Memory B cell (primary cell): ENCODE measurements at regions not wholly inside any gene's neighbourhood (a gene's known extent, or its start where the extent isn't known, plus 50 kb on each side); places are given as distances from the start of the nearest gene placed in this dataset.

Source experiments
- ATAC-seq: fragments of 150-1000 bp; cut with Tn5 transposase; 2 replicates; pipeline ENCODE4 v1.10.0; 2021; ENCODE audit warnings: low read depth, mild to moderate bottlenecking, moderate library complexity
- DNase-seq, 2 donors: peaks; one replicate each; pipeline ENCODE4 v3.0.0; 2022; ENCODE audit warnings: low spot score in 2 of 2
- H3K27ac Mint-ChIP-seq: one replicate; pipeline ENCODE4 v1.8.0; 2022; ENCODE audit warnings: mild to moderate bottlenecking, moderate library complexity, mixed read lengths
- H3K27me3 Mint-ChIP-seq: one replicate; pipeline ENCODE4 v1.8.0; 2022; ENCODE audit warnings: mixed read lengths
- H3K36me3 Mint-ChIP-seq: one replicate; pipeline ENCODE4 v1.8.0; 2022; ENCODE audit warnings: mild to moderate bottlenecking, mixed read lengths
- H3K4me1 Mint-ChIP-seq: one replicate; pipeline ENCODE4 v1.8.0; 2022; ENCODE audit warnings: mixed read lengths
- H3K4me3 Mint-ChIP-seq: one replicate; pipeline ENCODE4 v1.8.0; 2022; ENCODE audit warnings: mild to moderate bottlenecking, moderate library complexity, mixed read lengths
- H3K9me3 Mint-ChIP-seq: one replicate; pipeline ENCODE4 v1.8.0; 2022; ENCODE audit warnings: mixed read lengths

GRCh38 chr2:120419955-120420354 lies 74.0 kb downstream of the INHBB start:
- DNase-seq = no peak
- Mint-ChIP-seq H3K27ac (no peak overlapping the region), H3K4me3 (no peak overlapping the region), H3K9me3 (no peaks in the 10 kb centered on the region), H3K4me1 (no peaks in the 10 kb centered on the region), H3K27me3 (peaks cover 23% of the 10 kb centered on the region), H3K36me3 (no peaks in the 10 kb centered on the region)
- ATAC-seq = no peak

- H3K36me3 Mint-ChIP-seq = no peaks in the 10 kb centered on the region
- H3K9me3 Mint-ChIP-seq = no peaks in the 10 kb centered on the region
- DNase-seq = no peak
- H3K27ac Mint-ChIP-seq = no peak overlapping the region
- no peaks in the 10 kb centered on the region for H3K4me1 Mint-ChIP-seq
- H3K4me3 Mint-ChIP-seq = no peak overlapping the region
- peaks cover 21% of the 10 kb centered on the region for H3K27me3 Mint-ChIP-seq
- no peak for ATAC-seq
These were observed 75.3 kb downstream of the INHBB start for GRCh38 chr2:120421126-120421829.

- DNase-seq = no peak
- no peaks in the 10 kb centered on the region for H3K36me3 Mint-ChIP-seq
- no peaks in the 10 kb centered on the region for H3K4me1 Mint-ChIP-seq
- H3K27me3 Mint-ChIP-seq = peaks cover 21% of the 10 kb centered on the region
- H3K9me3 Mint-ChIP-seq = no peaks in the 10 kb centered on the region
- ATAC-seq = no peak
- H3K4me3 Mint-ChIP-seq = no peak overlapping the region
- no peak overlapping the region for H3K27ac Mint-ChIP-seq
These were observed 75.9 kb downstream of the INHBB start for GRCh38 chr2:120421830-120422175.

GRCh38 chr2:120422465-120423160 lies 76.7 kb downstream of the INHBB start:
- H3K36me3 Mint-ChIP-seq = no peaks in the 10 kb centered on the region
- no peaks in the 10 kb centered on the region for H3K4me1 Mint-ChIP-seq
- peaks cover 21% of the 10 kb centered on the region for H3K27me3 Mint-ChIP-seq
- H3K9me3 Mint-ChIP-seq = no peaks in the 10 kb centered on the region
- H3K27ac Mint-ChIP-seq = no peak overlapping the region
- DNase-seq (no peak), ATAC-seq (no peak)
- H3K4me3 Mint-ChIP-seq = no peak overlapping the region

GRCh38 chr2:120423167-120423943 lies 77.4 kb downstream of the INHBB start:
- H3K4me1 Mint-ChIP-seq = no peaks in the 10 kb centered on the region
- H3K36me3 Mint-ChIP-seq = no peaks in the 10 kb centered on the region
- H3K4me3 Mint-ChIP-seq = no peak overlapping the region
- H3K9me3 Mint-ChIP-seq = no peaks in the 10 kb centered on the region
- no peak overlapping the region for H3K27ac Mint-ChIP-seq
- no peak for ATAC-seq
- H3K27me3 Mint-ChIP-seq = peaks cover 20% of the 10 kb centered on the region
- DNase-seq = no peak

GRCh38 chr2:120424274-120424796 lies 78.4 kb downstream of the INHBB start:
- Mint-ChIP-seq H3K9me3 (no peaks in the 10 kb centered on the region), H3K27me3 (peaks cover 19% of the 10 kb centered on the region), H3K4me1 (no peaks in the 10 kb centered on the region), H3K36me3 (no peaks in the 10 kb centered on the region), H3K27ac (no peak overlapping the region), H3K4me3 (no peak overlapping the region)
- ATAC-seq = no peak
- no peak for DNase-seq

- no peaks in the 10 kb centered on the region for H3K36me3 Mint-ChIP-seq
- peaks cover 16% of the 10 kb centered on the region for H3K27me3 Mint-ChIP-seq
- H3K9me3 Mint-ChIP-seq = no peaks in the 10 kb centered on the region
- ATAC-seq (no peak), DNase-seq (no peak)
- no peak overlapping the region for H3K27ac Mint-ChIP-seq
- H3K4me3 Mint-ChIP-seq = no peak overlapping the region
- no peaks in the 10 kb centered on the region for H3K4me1 Mint-ChIP-seq
These were observed 79.1 kb downstream of the INHBB start for GRCh38 chr2:120425014-120425413.

GRCh38 chr2:120428748-120429147 lies 82.8 kb downstream of the INHBB start:
- Mint-ChIP-seq H3K4me1 (no peaks in the 10 kb centered on the region), H3K9me3 (no peaks in the 10 kb centered on the region), H3K36me3 (no peaks in the 10 kb centered on the region), H3K27ac (no peak overlapping the region), H3K4me3 (no peak overlapping the region), H3K27me3 (peaks cover 9% of the 10 kb centered on the region)
- no peak for ATAC-seq
- DNase-seq = no peak

- no peak overlapping the region for H3K27ac Mint-ChIP-seq
- H3K9me3 Mint-ChIP-seq = no peaks in the 10 kb centered on the region
- no peaks in the 10 kb centered on the region for H3K36me3 Mint-ChIP-seq
- ATAC-seq (no peak), DNase-seq (no peak)
- H3K27me3 Mint-ChIP-seq = peaks cover 7% of the 10 kb centered on the region
- H3K4me3 Mint-ChIP-seq = no peak overlapping the region
- no peaks in the 10 kb centered on the region for H3K4me1 Mint-ChIP-seq
These were observed 83.9 kb downstream of the INHBB start for GRCh38 chr2:120429586-120430500.

GRCh38 chr2:120430501-120430830 lies 84.5 kb downstream of the INHBB start:
- Mint-ChIP-seq H3K9me3 (no peaks in the 10 kb centered on the region), H3K27ac (no peak overlapping the region), H3K4me1 (no peaks in the 10 kb centered on the region), H3K27me3 (peaks cover 7% of the 10 kb centered on the region), H3K36me3 (no peaks in the 10 kb centered on the region), H3K4me3 (no peak overlapping the region)
- ATAC-seq = no peak
- no peak for DNase-seq

- Mint-ChIP-seq H3K27me3 (peaks cover 5% of the 10 kb centered on the region), H3K9me3 (no peaks in the 10 kb centered on the region), H3K4me3 (no peak overlapping the region), H3K4me1 (no peaks in the 10 kb centered on the region), H3K27ac (no peak overlapping the region), H3K36me3 (no peaks in the 10 kb centered on the region)
- no peak for ATAC-seq
- DNase-seq = no peak
These were observed 85.0 kb downstream of the INHBB start for GRCh38 chr2:120430957-120431356.

GRCh38 chr2:120431386-120432292 lies 85.7 kb downstream of the INHBB start:
- DNase-seq (no peak), ATAC-seq (no peak)
- peaks cover 7% of the 10 kb centered on the region for H3K27me3 Mint-ChIP-seq
- no peaks in the 10 kb centered on the region for H3K9me3 Mint-ChIP-seq
- H3K4me3 Mint-ChIP-seq = no peak overlapping the region
- no peaks in the 10 kb centered on the region for H3K4me1 Mint-ChIP-seq
- no peaks in the 10 kb centered on the region for H3K36me3 Mint-ChIP-seq
- no peak overlapping the region for H3K27ac Mint-ChIP-seq
